ENCODE measurements at regions not wholly inside any gene's neighbourhood (a gene's known extent, or its start where the extent isn't known, plus 50 kb on each side); places are given as distances from the start of the nearest gene placed in this dataset.

DNA sequence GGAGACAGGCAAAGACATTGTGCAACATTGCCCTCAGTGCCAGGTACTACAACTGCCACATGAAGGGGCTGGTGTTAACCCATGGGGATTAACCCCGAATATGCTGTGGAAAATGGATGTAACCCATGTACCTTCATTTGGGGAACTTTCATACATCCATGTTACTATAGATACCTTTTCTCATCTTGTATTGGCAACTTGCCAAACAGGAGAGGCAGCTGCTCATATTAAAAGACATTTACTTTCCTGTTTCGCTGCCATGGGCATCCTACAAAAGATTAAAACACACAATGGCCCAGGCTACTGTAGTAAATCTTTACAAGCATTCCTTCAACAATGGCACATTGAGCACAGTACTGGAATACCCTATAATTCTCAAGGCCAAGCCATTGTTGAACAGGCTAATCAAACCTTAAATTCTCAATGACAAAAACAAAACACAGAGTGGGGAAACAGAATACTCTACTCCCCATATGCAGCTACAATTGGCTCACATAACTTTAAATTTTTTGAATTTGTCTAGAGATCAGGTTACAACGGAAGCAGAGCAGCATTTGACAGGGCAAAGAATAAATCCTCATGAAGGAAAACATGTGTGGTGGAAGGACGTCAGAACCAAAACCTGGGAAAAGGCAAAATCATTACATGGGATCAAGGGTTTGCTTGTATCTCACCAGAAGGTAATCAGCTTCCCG lies 1723.5 kb upstream of the LRRTM1 start:
- TF ChIP-seq, protein P1, sequence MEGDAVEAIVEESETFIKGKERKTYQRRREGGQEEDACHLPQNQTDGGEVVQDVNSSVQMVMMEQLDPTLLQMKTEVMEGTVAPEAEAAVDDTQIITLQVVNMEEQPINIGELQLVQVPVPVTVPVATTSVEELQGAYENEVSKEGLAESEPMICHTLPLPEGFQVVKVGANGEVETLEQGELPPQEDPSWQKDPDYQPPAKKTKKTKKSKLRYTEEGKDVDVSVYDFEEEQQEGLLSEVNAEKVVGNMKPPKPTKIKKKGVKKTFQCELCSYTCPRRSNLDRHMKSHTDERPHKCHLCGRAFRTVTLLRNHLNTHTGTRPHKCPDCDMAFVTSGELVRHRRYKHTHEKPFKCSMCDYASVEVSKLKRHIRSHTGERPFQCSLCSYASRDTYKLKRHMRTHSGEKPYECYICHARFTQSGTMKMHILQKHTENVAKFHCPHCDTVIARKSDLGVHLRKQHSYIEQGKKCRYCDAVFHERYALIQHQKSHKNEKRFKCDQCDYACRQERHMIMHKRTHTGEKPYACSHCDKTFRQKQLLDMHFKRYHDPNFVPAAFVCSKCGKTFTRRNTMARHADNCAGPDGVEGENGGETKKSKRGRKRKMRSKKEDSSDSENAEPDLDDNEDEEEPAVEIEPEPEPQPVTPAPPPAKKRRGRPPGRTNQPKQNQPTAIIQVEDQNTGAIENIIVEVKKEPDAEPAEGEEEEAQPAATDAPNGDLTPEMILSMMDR (conservative IDR thresholded peaks at IDR 0.05; ENCODE audit: low read length): no peak
- no peak for TF ChIP-seq EZH2phosphoT487 (IDR thresholded peaks at IDR 0.05; ENCODE audit: borderline replicate concordance)

All from Loucy (cell line).